Suprapubic skin (tissue), 3 donors: ENCODE measurements at regions not wholly inside any gene's neighbourhood (a gene's known extent, or its start where the extent isn't known, plus 50 kb on each side); places are given as distances from the start of the nearest gene placed in this dataset.

Experiments
- POLR2A ChIP-seq, 2 donors: fragments of 450-650 bp; IDR thresholded peaks; one replicate each; pipeline ENCODE4 v1.6.1; 2017; ENCODE audit warnings: antibody characterized with exemption in 2 of 2, mild to moderate bottlenecking in 2 of 2, moderate library complexity in 2 of 2
- TF ChIP-seq, protein P1 (sequence below), 2 donors: fragments of 200-600 bp in 1 of 2; fragments of 450-650 bp in 1 of 2; sonication (generic) in 1 of 2; IDR thresholded peaks; one replicate each; pipeline ENCODE4 v1.5.1; 2016 to 2019; ENCODE audit warnings: antibody characterized with exemption in 2 of 2, mild to moderate bottlenecking in 1 of 2, moderate library complexity in 1 of 2

DNA sequence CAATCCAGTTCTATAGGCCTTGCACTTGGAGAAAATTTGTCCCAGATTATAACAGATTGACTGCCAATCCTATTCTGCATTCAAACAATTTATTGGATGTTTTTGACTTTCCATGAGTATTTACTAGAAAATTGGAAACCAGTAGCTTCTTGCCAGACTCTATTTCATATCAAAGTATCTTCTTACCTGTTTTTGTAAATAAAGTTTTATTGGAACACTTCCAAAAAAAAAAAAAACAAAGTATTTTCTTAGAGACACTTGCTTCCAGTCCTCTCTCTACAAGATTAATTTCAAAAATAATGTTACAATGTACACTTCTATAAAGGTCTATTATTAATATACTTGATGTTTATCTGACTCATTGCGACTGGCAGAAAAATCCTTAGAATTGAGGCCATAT is 209.2 kb upstream of the PCDH9 start:
- TF ChIP-seq, protein P1, sequence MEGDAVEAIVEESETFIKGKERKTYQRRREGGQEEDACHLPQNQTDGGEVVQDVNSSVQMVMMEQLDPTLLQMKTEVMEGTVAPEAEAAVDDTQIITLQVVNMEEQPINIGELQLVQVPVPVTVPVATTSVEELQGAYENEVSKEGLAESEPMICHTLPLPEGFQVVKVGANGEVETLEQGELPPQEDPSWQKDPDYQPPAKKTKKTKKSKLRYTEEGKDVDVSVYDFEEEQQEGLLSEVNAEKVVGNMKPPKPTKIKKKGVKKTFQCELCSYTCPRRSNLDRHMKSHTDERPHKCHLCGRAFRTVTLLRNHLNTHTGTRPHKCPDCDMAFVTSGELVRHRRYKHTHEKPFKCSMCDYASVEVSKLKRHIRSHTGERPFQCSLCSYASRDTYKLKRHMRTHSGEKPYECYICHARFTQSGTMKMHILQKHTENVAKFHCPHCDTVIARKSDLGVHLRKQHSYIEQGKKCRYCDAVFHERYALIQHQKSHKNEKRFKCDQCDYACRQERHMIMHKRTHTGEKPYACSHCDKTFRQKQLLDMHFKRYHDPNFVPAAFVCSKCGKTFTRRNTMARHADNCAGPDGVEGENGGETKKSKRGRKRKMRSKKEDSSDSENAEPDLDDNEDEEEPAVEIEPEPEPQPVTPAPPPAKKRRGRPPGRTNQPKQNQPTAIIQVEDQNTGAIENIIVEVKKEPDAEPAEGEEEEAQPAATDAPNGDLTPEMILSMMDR (IDR thresholded peaks at IDR 0.05) = no peak
- no peak for TF ChIP-seq POLR2A (IDR thresholded peaks at IDR 0.05)
